ENCODE measurements at regions not wholly inside any gene's neighbourhood (a gene's known extent, or its start where the extent isn't known, plus 50 kb on each side); places are given as distances from the start of the nearest gene placed in this dataset.

GRCh38 chr4:54800831-54801530 is 143.2 kb downstream of the KIT start:
- TF ChIP-seq CTCF (IDR thresholded peaks at IDR 0.05; ENCODE audit: low read depth, low read length, missing control alignments), result no peak
- H3K36me3 ChIP-seq (replicated peaks), result no peaks in the 10 kb centered on the region
- DNase-seq, result no peak
- in situ Hi-C loops (cut with HindIII; ENCODE audit: low pct_ligation_motif_present, low sequenced_read_pairs), result no loop called here
- no peak overlapping the region for H3K27ac ChIP-seq
- no peaks in the 10 kb centered on the region for H3K27me3 ChIP-seq (replicated peaks)
- H3K4me3 ChIP-seq (ENCODE audit: low read depth, low read length), result no peak overlapping the region

- no peak for DNase-seq
- H3K27me3 ChIP-seq (replicated peaks), result no peaks in the 10 kb centered on the region
- no peak for TF ChIP-seq CTCF (IDR thresholded peaks at IDR 0.05; ENCODE audit: low read depth, low read length, missing control alignments)
Measured at GRCh38 chr4:54794579-54794978, 136.8 kb downstream of the KIT start.

GRCh38 chr4:54793856-54794422 is 136.2 kb downstream of the KIT start:
- Histone ChIP-seq H3K27ac (no peak overlapping the region), H3K27me3 (replicated peaks) (no peaks in the 10 kb centered on the region), H3K4me3 (ENCODE audit: low read depth, low read length) (no peak overlapping the region), H3K36me3 (replicated peaks) (no peaks in the 10 kb centered on the region)
- TF ChIP-seq CTCF (IDR thresholded peaks at IDR 0.05; ENCODE audit: low read depth, low read length, missing control alignments), result no peak
- DNase-seq, result no peak
- in situ Hi-C loops (cut with HindIII; ENCODE audit: low pct_ligation_motif_present, low sequenced_read_pairs), result no loop called here

More at GRCh38 chr4:54794579-54794978, 136.8 kb downstream of the KIT start:
- H3K4me3 ChIP-seq (ENCODE audit: low read depth, low read length), result no peak overlapping the region
- no peaks in the 10 kb centered on the region for H3K36me3 ChIP-seq (replicated peaks)
- no peak overlapping the region for H3K27ac ChIP-seq
- in situ Hi-C loops (cut with HindIII; ENCODE audit: low pct_ligation_motif_present, low sequenced_read_pairs), result no loop called here

All from brain microvascular endothelial cell (primary cell).